AG09319 (cell line): ENCODE measurements at regions not wholly inside any gene's neighbourhood (a gene's known extent, or its start where the extent isn't known, plus 50 kb on each side); places are given as distances from the start of the nearest gene placed in this dataset.
"Not testable (repeated sequence)": the region's sequence is repeated elsewhere in the genome, so short reads cannot be mapped to it uniquely, and the experiment has no call there.

Source experiments
- DNase-seq: peaks from one replicate; pipeline ENCODE4 v3.0.0-alpha.2; 2010; ENCODE audit warnings: low read depth; ENCODE audit errors: extremely low read depth
- TF ChIP-seq, protein P1 (sequence below): IDR thresholded peaks from 2 replicates; pipeline ENCODE4 v1.5.1; 2011; ENCODE audit warnings: low read depth, mild to moderate bottlenecking, inconsistent platforms, low read length, moderate library complexity

DNA sequence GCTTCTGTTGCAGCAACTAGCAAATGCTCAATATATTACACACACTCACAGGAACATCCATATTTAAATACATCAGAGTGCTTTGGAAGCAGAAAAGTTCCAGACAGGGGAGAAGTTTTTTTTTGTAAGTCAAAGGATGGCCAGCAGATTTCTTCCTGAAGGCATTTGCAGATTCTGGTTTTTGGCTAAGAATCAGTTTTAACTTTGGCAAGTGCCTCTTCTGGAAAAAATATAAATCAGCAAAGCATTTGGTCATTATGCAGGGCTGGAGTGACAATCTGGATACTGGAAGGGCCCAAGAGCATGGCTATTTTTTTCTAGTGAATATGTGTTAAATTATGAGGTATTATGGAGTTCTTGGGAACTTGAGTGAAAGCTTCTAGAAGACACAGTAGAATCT is 495.3 kb upstream of the ARPP21 start:
- no peak for DNase-seq
- TF ChIP-seq, protein P1, sequence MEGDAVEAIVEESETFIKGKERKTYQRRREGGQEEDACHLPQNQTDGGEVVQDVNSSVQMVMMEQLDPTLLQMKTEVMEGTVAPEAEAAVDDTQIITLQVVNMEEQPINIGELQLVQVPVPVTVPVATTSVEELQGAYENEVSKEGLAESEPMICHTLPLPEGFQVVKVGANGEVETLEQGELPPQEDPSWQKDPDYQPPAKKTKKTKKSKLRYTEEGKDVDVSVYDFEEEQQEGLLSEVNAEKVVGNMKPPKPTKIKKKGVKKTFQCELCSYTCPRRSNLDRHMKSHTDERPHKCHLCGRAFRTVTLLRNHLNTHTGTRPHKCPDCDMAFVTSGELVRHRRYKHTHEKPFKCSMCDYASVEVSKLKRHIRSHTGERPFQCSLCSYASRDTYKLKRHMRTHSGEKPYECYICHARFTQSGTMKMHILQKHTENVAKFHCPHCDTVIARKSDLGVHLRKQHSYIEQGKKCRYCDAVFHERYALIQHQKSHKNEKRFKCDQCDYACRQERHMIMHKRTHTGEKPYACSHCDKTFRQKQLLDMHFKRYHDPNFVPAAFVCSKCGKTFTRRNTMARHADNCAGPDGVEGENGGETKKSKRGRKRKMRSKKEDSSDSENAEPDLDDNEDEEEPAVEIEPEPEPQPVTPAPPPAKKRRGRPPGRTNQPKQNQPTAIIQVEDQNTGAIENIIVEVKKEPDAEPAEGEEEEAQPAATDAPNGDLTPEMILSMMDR = no peak

DNA sequence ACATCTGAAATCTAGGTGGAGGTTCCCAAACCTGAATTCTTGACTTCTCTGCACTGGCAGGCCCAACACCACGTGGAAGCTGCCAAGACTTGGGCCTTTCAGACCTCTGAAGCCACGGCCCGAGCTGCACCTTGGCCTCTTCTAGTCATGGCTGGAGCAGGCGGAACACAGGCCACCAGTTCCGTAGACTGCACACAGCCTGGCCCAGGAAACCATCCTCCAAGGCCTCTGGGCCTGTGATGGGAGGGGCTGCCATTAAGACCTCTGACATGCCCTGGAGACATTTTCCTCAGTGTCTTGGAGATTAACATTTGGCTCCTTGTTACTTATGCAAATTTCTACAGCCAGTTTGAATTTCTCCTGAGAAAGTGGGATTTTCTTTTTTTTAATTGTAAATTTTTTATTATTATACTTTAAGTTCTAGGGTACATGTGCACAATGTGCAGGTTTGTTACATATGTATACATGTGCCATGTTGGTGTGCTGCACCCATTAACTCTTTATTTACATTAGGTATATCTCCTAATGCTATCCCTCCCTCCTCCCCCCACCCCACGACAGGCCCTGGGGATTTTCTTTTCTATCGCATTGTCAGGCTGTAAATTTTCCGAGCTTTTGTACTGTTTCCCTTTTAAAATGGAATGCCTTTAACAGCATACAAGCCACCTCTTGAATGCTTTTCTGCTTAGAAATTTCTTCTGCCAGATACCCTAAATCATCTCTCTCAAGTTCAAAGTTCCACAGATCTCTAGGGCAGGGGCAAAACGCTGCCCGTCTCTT is 492.9 kb upstream of the ARPP21 start:
- DNase-seq = not testable (repeated sequence)

DNA sequence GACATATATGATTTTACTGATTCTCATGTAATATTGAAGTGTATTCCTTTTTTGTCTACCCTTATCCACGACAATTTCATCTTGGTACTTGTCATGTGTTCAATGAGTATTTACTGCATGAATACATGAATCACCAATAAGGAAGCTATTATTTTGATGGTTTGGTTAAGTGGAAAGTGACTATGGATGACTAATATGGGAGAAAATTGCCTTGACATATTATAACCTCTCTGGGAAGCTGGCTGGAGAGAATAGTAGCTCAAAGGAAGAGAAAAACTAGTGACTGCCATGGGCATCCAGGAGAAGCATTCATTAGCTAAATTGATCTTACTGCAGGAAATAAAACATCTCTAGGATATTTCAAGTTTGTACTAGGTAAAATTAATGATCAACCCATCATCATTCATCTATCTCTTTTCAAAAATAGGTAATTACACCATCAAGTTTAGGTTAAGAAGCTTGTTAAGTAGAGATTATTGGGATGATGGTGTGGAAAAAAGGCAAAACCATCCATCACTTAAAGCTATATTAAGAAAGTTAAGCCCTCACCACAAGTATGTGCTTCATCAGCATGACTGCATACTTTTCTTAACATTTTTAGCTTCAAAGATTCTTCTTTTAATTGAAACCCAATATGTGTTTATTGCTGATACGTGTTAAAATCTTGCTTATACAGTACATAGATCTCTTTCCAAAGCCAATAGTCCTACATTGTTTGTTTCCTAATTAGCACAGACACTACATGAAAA is 455.2 kb upstream of the ARPP21 start:
- no peak for DNase-seq
- TF ChIP-seq, protein P1 = no peak

DNA sequence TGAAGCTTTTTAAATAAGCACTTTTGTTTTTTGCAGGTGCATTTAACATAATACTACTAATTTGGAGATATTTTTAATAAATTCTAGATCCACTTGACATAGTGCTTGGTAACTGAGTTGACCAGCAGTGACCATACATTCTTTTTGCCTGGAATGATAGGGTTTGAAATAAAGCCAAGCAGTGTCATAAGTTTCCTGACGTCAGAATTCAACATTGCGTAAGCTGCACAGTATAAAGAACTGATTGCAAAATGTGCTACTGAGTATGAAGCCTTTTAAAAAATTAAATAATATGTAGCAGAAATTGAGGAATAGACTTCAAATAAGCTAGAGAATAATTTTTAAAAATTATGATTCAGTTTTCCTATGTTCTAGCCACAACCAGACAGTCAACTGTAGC is 454.6 kb upstream of the ARPP21 start:
- TF ChIP-seq, protein P1 = no peak
- DNase-seq = no peak

DNA sequence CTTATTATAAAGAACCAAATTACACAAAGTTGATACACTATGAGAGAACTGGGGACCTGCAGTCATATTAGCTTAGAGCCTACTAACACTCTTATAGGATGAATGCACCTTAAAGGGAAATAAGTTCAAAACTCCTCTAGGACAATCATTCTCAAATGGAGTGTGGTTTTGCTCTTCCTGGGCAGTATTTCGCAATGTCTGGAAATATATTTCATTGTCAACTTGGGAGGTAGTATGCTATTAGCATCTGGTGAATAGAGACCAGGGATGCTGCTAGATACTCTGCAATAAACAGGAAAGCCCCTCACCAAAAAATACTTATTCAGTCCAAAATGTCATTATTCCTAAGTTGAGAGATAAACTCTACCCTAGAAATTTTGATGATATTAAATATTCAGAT is 451.4 kb upstream of the ARPP21 start:
- no peak for DNase-seq

DNA sequence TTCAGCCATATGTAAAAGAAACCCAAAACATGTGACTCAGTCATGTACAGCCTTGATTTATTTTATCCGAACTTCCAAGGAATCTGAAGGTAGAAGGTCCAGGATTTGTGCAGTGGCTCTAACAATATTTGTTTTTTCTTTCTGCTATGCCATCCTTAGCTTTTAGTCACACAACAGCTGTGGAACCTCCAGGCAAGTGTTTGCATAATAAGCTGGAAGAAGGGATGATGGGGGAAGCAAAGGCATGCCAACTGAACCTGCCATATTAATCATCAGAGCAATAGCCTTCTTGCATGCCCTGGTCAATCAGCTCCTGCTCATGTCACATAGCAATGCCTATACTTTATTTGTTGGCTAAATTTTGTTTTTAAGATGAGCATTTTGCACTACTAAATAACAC is 444.7 kb upstream of the ARPP21 start:
- no peak for DNase-seq
- TF ChIP-seq, protein P1 = no peak

More for the DNA sequence above, 451.4 kb upstream of the ARPP21 start:
- TF ChIP-seq, protein P1 = no peak

DNA sequence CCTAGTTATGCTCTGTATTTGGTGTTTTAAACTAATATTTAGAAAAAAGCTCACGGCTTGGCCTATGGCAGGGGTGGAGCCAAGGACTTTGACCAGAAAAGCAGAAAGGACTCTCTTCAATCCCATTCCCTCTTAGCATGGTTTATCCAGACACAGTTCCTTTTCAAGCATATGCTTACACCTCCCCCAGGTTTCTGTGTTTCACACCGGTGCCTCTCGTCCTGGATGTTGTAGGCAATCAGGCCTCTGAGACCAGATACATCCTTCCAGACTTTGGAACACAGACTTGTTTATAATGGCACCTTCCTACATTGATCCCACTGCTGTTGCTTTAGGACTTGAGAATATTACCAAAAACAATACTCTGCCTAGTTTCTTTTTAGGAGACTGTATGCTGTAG is 440.5 kb upstream of the ARPP21 start:
- TF ChIP-seq, protein P1 = no peak

More for the DNA sequence above, 440.5 kb upstream of the ARPP21 start:
- DNase-seq = no peak
